Inflammatory macrophage treated with lipopolysaccharide for 1 hour (primary cell): ENCODE measurements at regions not wholly inside any gene's neighbourhood (a gene's known extent, or its start where the extent isn't known, plus 50 kb on each side); places are given as distances from the start of the nearest gene placed in this dataset.
"Not testable (repeated sequence)": the region's sequence is repeated elsewhere in the genome, so short reads cannot be mapped to it uniquely, and the experiment has no call there.

Source experiments
- DNase-seq, 2 donors: peaks; one replicate each; pipeline ENCODE4 v3.0.0-alpha.2; 2020 to 2022

DNA sequence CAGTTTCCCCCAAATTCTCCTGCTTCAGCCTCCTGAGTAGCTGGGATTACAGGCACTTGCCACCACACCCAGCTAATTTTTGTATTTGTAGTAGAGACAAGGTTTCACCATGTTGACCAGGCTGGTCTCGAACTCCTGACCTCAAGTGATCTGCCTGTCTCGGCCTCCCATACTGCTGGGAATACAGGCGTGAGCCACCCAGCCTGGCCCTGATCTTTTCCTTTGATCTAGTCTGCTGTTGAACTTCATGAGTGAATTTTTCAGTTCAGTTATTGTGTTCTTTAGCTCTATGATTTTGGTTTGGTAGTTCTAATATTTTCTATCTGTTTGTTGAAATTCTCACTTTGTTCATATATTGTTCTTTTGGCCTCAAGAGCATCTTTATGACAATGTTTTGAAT, 83.4 kb upstream of the RAP2C start:
- not testable (repeated sequence) for DNase-seq

GRCh38 chrX:132294776-132295495, 75.7 kb upstream of the RAP2C start:
- no peak for DNase-seq

DNA sequence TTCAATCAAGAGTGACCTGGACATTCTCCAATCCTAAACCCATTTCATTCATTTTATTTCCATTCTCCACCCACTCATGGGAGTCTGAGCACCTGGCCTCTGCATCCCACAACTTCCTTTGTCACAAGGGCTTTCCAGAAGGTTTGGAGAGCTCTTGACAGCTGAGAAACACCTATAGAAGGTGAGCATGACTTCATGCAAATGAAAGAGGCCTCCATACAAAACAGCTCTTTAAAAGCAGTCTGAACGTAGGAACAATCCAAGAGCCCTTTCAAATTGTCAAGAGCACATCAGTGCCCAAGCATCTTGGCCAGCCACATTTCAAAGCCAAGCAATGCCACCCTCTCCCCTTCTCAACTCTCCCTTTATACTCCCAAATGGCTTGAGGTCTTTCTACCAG, 74.9 kb upstream of the RAP2C start:
- no peak for DNase-seq

- peak; percentile 6 to 44 for DNase-seq
These were observed 73.5 kb upstream of the RAP2C start for GRCh38 chrX:132292793-132293192.

- no peak for DNase-seq
These were observed 58.8 kb upstream of the RAP2C start for GRCh38 chrX:132277953-132278614.

- DNase-seq = no peak
These were observed 53.6 kb upstream of the RAP2C start for GRCh38 chrX:132272826-132273225.

DNA sequence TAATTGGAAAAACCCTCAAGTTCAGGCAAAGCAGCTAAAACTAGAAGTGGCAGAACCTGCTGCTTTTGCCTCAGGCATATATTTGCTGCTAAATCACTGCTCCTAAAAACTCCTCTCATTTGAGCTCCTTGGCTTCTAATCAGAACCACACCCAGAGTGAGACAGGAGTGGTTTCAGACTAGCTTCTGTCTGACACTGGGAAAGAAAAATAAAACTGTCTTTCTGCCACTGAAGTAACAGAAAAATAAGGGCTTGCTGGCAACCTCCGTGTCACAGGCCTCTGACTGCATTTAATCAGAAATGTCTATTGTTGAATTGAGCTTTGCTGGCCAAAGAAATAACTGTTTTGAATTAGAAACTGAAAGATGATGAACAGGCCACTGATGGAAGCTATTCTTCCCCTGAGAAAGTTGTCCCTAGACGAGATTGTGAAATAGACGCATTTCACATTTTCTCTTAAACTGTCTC, 52.1 kb upstream of the RAP2C start:
- DNase-seq = no peak

GRCh38 chrX:132270699-132271098, 51.5 kb upstream of the RAP2C start:
- no peak for DNase-seq

- DNase-seq = no peak
These were observed 50.8 kb upstream of the RAP2C start for GRCh38 chrX:132270021-132270420.
